ENCODE measurements at regions not wholly inside any gene's neighbourhood (a gene's known extent, or its start where the extent isn't known, plus 50 kb on each side); places are given as distances from the start of the nearest gene placed in this dataset.

GRCh38 chr1:60228041-60228491, 154.5 kb upstream of the C1orf87 start:
- TF ChIP-seq, protein P1, sequence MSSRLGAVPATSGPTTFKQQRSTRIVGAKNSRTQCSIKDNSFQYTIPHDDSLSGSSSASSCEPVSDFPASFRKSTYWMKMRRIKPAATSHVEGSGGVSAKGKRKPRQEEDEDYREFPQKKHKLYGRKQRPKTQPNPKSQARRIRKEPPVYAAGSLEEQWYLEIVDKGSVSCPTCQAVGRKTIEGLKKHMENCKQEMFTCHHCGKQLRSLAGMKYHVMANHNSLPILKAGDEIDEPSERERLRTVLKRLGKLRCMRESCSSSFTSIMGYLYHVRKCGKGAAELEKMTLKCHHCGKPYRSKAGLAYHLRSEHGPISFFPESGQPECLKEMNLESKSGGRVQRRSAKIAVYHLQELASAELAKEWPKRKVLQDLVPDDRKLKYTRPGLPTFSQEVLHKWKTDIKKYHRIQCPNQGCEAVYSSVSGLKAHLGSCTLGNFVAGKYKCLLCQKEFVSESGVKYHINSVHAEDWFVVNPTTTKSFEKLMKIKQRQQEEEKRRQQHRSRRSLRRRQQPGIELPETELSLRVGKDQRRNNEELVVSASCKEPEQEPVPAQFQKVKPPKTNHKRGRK (CRISPR knock-in tag; IDR thresholded peaks at IDR 0.05; ENCODE audit: borderline replicate concordance), result no peak
- no peak for TF ChIP-seq ELF4 (CRISPR knock-in tag; IDR thresholded peaks at IDR 0.05; ENCODE audit: low read depth)
- no peak for TF ChIP-seq ATF1 (CRISPR knock-in tag; IDR thresholded peaks at IDR 0.05)
- TF ChIP-seq ATF6 (CRISPR knock-in tag; IDR thresholded peaks at IDR 0.05), result no peak
